ENCODE measurements at regions not wholly inside any gene's neighbourhood (a gene's known extent, or its start where the extent isn't known, plus 50 kb on each side); places are given as distances from the start of the nearest gene placed in this dataset.

- TF ChIP-seq POLR2AphosphoS5 (IDR thresholded peaks at IDR 0.05) = no peak
- TF ChIP-seq CTCF (IDR thresholded peaks at IDR 0.05) = no peak
- no peak for TF ChIP-seq POLR2A (IDR thresholded peaks at IDR 0.05)
- no peak for TF ChIP-seq EP300 (IDR thresholded peaks at IDR 0.05)
Measured at GRCh38 chrX:40843643-40844042, 108.3 kb upstream of the MED14 start.

All from sigmoid colon (tissue), 4 donors.